ENCODE measurements at regions not wholly inside any gene's neighbourhood (a gene's known extent, or its start where the extent isn't known, plus 50 kb on each side); places are given as distances from the start of the nearest gene placed in this dataset.
A peak's percentile ranks its signal among the peaks of the same experiment; 100 is the strongest.

GRCh38 chr10:45180946-45181875 lies 134.2 kb downstream of the OR13A1 start:
- WGBS, 2 donors = 87% methylated on average over 16 to 19 of the region's 19 CpGs

GRCh38 chr10:45183174-45183573 lies 132.2 kb downstream of the OR13A1 start:
- 74 to 78% methylated on average over 4 of the region's 4 CpGs for WGBS, 2 donors
- TF ChIP-seq POLR2A (IDR thresholded peaks at IDR 0.05) (no peak), CTCF (IDR thresholded peaks at IDR 0.05) (no peak)
- no peak for DNase-seq
- H3K27me3 ChIP-seq = no peaks in the 10 kb centered on the region
- H3K9me3 ChIP-seq = no peaks in the 10 kb centered on the region
- intact Hi-C loops (cut with DNase I) = no loop called here
- H3K4me3 ChIP-seq = no peak overlapping the region
- H3K36me3 ChIP-seq (replicated peaks in 1 of 2; ENCODE audit: insufficient read depth in 1 of 2, low read depth in 2 of 2) = no peaks in the 10 kb centered on the region
- H3K27ac ChIP-seq = no peak overlapping the region
- ATAC-seq = no peak
- no peaks in the 10 kb centered on the region for H3K4me1 ChIP-seq

More at GRCh38 chr10:45180946-45181875, 134.2 kb downstream of the OR13A1 start:
- Histone ChIP-seq H3K27me3 (no peaks in the 10 kb centered on the region), H3K36me3 (replicated peaks in 1 of 2; ENCODE audit: insufficient read depth in 1 of 2, low read depth in 2 of 2) (no peaks in the 10 kb centered on the region), H3K27ac (no peak overlapping the region), H3K9me3 (no peaks in the 10 kb centered on the region), H3K4me3 (no peak overlapping the region), H3K4me1 (no peaks in the 10 kb centered on the region)
- ATAC-seq = no peak
- no peak for TF ChIP-seq CTCF (IDR thresholded peaks at IDR 0.05)
- no peak for TF ChIP-seq POLR2A (IDR thresholded peaks at IDR 0.05)
- intact Hi-C loops (cut with DNase I) = no loop called here
- DNase-seq = peak in 1 of 4 donors; percentile 10

- no peak overlapping the region for H3K4me3 ChIP-seq
- H3K9me3 ChIP-seq = no peaks in the 10 kb centered on the region
- ATAC-seq (no peak), DNase-seq (no peak)
- no peaks in the 10 kb centered on the region for H3K27me3 ChIP-seq
- TF ChIP-seq CTCF (IDR thresholded peaks at IDR 0.05) (no peak), POLR2A (IDR thresholded peaks at IDR 0.05) (no peak)
- intact Hi-C loops (cut with DNase I) = no loop called here
- H3K4me1 ChIP-seq = no peaks in the 10 kb centered on the region
- no peak overlapping the region for H3K27ac ChIP-seq
- WGBS, 2 donors = 87% methylated on average over 26 to 28 of the region's 28 CpGs
- H3K36me3 ChIP-seq (replicated peaks in 1 of 2; ENCODE audit: insufficient read depth in 1 of 2, low read depth in 2 of 2) = no peaks in the 10 kb centered on the region
Observed at GRCh38 chr10:45197816-45198485, 117.5 kb downstream of the OR13A1 start.

- Histone ChIP-seq H3K4me3 (no peak overlapping the region), H3K4me1 (no peaks in the 10 kb centered on the region), H3K9me3 (no peaks in the 10 kb centered on the region), H3K27ac (no peak overlapping the region), H3K27me3 (no peaks in the 10 kb centered on the region), H3K36me3 (replicated peaks in 1 of 2; ENCODE audit: insufficient read depth in 1 of 2, low read depth in 2 of 2) (no peaks in the 10 kb centered on the region)
- peak in 1 of 4 donors; percentile 26 for DNase-seq
- ATAC-seq = no peak
- 57 to 79% methylated on average over 2 to 42 of the region's 50 CpGs for WGBS, 2 donors
- intact Hi-C loops (cut with DNase I) = no loop called here
- TF ChIP-seq POLR2A (IDR thresholded peaks at IDR 0.05) = no peak
- no peak for TF ChIP-seq CTCF (IDR thresholded peaks at IDR 0.05)
Observed at GRCh38 chr10:45198486-45199204, 116.8 kb downstream of the OR13A1 start.

All from body of pancreas (tissue), 4 donors.